Vagina (tissue), 2 donors: ENCODE measurements at regions not wholly inside any gene's neighbourhood (a gene's known extent, or its start where the extent isn't known, plus 50 kb on each side); places are given as distances from the start of the nearest gene placed in this dataset.

Source experiments
- POLR2AphosphoS5 ChIP-seq, 2 donors: sonication (generic); formaldehyde crosslinking; IDR thresholded peaks; one replicate each; pipeline ENCODE4 v1.9.0; 2017; ENCODE audit warnings: antibody characterized with exemption in 2 of 2, mild to moderate bottlenecking in 2 of 2, low read depth in 1 of 2; ENCODE audit not compliant: insufficient read depth in 1 of 2
- TF ChIP-seq, protein P1 (sequence below), 3 experiments: fragments of 450-650 bp in 2 of 3; fragments of 200-600 bp in 1 of 3; sonication (generic) in 1 of 3; IDR thresholded peaks; one replicate each; pipeline ENCODE4 v1.5.1; 2017 to 2019; ENCODE audit warnings: antibody characterized with exemption in 3 of 3, mild to moderate bottlenecking in 2 of 3, moderate library complexity in 2 of 3

DNA sequence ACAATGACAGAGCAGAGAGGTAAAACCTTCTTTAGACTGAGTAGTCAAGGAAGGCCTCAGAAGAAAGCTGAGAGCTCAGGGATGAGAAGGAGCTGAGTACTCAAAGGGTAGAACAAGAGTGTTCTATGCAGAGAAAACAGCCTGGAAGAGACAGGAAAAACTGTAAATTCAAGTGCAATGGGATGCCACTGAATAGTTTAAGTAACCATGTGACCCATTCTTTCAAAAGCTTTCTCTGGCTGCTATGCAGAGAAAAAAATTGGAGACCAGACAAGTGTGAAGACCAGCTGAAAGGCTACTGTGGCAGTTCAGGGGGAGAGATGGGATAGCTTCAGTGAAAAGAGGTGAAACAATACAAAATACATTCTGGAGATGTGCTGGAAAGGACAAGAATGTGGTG is 61.3 kb upstream of the RNF38 start:
- TF ChIP-seq, protein P1, sequence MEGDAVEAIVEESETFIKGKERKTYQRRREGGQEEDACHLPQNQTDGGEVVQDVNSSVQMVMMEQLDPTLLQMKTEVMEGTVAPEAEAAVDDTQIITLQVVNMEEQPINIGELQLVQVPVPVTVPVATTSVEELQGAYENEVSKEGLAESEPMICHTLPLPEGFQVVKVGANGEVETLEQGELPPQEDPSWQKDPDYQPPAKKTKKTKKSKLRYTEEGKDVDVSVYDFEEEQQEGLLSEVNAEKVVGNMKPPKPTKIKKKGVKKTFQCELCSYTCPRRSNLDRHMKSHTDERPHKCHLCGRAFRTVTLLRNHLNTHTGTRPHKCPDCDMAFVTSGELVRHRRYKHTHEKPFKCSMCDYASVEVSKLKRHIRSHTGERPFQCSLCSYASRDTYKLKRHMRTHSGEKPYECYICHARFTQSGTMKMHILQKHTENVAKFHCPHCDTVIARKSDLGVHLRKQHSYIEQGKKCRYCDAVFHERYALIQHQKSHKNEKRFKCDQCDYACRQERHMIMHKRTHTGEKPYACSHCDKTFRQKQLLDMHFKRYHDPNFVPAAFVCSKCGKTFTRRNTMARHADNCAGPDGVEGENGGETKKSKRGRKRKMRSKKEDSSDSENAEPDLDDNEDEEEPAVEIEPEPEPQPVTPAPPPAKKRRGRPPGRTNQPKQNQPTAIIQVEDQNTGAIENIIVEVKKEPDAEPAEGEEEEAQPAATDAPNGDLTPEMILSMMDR (IDR thresholded peaks at IDR 0.05) = no peak
- no peak for TF ChIP-seq POLR2AphosphoS5 (IDR thresholded peaks at IDR 0.05; ENCODE audit: insufficient read depth in 1 of 2, low read depth in 1 of 2)
